Spinal cord (tissue), 9 donors: ENCODE measurements at regions not wholly inside any gene's neighbourhood (a gene's known extent, or its start where the extent isn't known, plus 50 kb on each side); places are given as distances from the start of the nearest gene placed in this dataset.

Source experiments
- DNase-seq, 6 donors: peaks; one replicate each; pipeline versions ENCODE4 v3.0.0 to v3.0.0-alpha.2; 2013 to 2015; ENCODE audit warnings: low spot score in 6 of 6, low read depth in 4 of 6
- H3K27ac ChIP-seq: one replicate; pipeline ENCODE4 v1.5.1; 2013; ENCODE audit warnings: low read depth, low read length, control low read depth
- H3K27me3 ChIP-seq: one replicate; pipeline ENCODE4 v1.6.1; 2013; ENCODE audit warnings: low read length; ENCODE audit not compliant: control insufficient read depth, insufficient read depth
- H3K36me3 ChIP-seq: one replicate; pipeline ENCODE4 v1.6.1; 2013; ENCODE audit warnings: low read length; ENCODE audit not compliant: control insufficient read depth, insufficient read depth
- H3K4me1 ChIP-seq: one replicate; pipeline ENCODE4 v1.6.1; 2013; ENCODE audit warnings: low read length; ENCODE audit not compliant: control insufficient read depth, insufficient read depth
- H3K4me3 ChIP-seq: one replicate; pipeline ENCODE4 v1.5.1; 2013; ENCODE audit warnings: low read depth, low read length, control low read depth
- H3K9me3 ChIP-seq: one replicate; pipeline ENCODE4 v1.6.1; 2013; ENCODE audit warnings: low read length; ENCODE audit not compliant: control insufficient read depth, insufficient read depth
- WGBS: methylation state at CpG from one replicate; pipeline ENCODE4 v1.1.5; 2013; ENCODE audit warnings: missing lambda C conversion rate; ENCODE audit not compliant: insufficient coverage; 5-methylcytosine and 5-hydroxymethylcytosine counted together
- donor health status: healthy.

DNA sequence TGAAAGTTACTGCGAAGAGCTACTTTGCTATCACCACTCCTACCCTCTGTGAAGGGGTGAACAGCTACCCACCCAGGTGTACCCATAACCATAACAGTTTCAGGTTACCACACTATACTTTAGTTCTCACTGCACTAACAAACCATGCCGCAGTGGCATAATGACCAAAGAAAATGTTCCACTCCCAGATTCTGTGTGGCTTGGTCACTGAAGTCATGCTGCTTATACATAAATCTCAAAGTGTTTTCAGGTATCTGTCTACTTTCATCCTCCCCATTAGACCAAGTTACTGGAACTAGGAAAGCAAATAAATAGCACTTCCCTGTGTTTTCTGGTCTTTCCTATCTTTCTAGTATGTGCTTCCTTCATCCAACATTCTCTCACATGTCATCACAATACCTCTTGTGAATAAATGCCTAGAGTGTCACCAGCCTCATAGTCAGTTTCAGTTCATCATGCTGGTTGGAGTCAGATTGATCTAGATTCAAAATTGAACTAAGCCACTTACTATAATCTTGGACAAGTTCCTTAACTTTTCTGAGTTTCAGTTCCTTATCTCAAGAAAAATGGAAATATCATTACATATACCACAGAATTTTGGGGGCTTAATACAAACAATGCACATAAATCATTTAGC is 293.6 kb downstream of the FSIP2 start:
- Histone ChIP-seq H3K4me1 (no peaks in the 10 kb centered on the region), H3K36me3 (no peaks in the 10 kb centered on the region), H3K4me3 (no peak overlapping the region), H3K9me3 (no peaks in the 10 kb centered on the region), H3K27ac (no peak overlapping the region), H3K27me3 (no peaks in the 10 kb centered on the region)
- DNase-seq = no peak
- 96% methylated on average over 2 of the region's 2 CpGs for WGBS

DNA sequence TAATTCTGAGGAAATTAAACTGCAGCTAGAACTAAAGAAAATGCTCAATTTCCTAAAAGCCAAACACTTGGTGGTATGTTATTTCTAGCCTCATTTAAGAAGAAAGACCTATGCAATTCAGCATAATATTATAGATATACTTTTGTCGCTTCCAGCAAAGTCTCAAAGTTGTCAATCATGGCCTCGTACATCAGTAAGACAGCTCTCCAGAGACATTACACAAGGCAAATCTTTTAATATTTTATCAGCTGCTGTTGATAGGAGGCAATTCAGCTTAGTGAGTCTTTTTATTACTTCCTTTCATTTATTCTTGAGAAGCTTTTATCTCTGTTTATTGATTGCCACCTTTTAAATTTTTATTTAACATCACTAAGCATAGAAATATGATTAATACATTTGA is 294.3 kb downstream of the FSIP2 start:
- H3K9me3 ChIP-seq = no peaks in the 10 kb centered on the region
- no peak overlapping the region for H3K4me3 ChIP-seq
- no peak overlapping the region for H3K27ac ChIP-seq
- DNase-seq = no peak
- no peaks in the 10 kb centered on the region for H3K27me3 ChIP-seq
- H3K36me3 ChIP-seq = no peaks in the 10 kb centered on the region
- no peaks in the 10 kb centered on the region for H3K4me1 ChIP-seq
- no CpG with 5 or more reads among the region's 2 CpGs for WGBS

DNA sequence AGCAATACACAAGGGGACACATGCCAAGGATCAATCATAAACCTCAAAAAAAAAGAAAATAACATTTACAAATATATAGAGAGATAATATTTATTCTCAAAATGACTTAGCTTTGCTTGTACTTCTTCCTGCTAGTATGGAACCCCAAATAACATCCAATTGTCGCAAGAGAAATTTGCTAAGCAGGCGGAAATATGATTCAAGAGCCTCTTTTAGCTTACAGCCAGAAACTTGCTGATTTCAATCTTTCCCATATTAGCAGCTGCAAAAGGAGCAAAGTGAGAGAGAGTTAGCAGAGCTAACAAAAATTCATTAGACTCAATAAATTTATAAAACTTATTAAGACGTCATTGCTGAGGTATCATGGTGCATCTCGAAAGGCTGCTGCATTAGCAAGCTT is 294.9 kb downstream of the FSIP2 start:
- WGBS = no CpG with 5 or more reads among the region's 4 CpGs
- H3K27me3 ChIP-seq = no peaks in the 10 kb centered on the region
- no peaks in the 10 kb centered on the region for H3K4me1 ChIP-seq
- no peak for DNase-seq
- H3K27ac ChIP-seq = no peak overlapping the region
- no peak overlapping the region for H3K4me3 ChIP-seq
- H3K36me3 ChIP-seq = no peaks in the 10 kb centered on the region
- no peaks in the 10 kb centered on the region for H3K9me3 ChIP-seq

DNA sequence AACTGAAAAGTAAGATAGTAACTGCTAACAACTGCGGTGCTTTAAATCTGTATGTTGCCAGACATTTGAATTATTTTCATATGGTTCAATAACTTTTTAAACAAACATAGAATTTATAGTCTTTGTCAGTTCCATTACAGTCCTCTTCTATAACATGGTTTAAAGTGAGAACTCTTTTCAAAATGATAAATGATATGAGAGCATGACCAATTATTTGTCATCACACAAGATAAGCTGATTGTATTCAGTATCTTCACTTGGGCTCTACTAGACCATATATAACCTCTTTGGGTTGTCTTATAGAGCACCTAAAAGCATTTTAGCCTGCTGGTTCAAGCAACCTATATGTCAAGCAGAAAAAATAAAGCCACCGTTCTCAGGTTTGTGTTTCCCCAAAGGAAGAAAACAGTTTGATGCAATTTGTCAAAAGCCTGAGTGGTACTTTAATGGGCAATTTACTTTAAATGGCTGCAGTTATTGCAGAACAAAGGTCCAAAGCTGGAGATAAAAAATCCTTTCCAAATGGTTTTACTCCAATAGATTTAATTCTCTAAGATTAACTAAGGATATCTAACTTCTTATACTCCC is 298.4 kb downstream of the FSIP2 start:
- Histone ChIP-seq H3K27ac (no peak overlapping the region), H3K9me3 (no peaks in the 10 kb centered on the region), H3K27me3 (no peaks in the 10 kb centered on the region), H3K4me1 (no peaks in the 10 kb centered on the region), H3K36me3 (no peaks in the 10 kb centered on the region), H3K4me3 (no peak overlapping the region)
- WGBS = no CpG with 5 or more reads among the region's 2 CpGs
- DNase-seq = peak in 1 of 6 donors; percentile 53

DNA sequence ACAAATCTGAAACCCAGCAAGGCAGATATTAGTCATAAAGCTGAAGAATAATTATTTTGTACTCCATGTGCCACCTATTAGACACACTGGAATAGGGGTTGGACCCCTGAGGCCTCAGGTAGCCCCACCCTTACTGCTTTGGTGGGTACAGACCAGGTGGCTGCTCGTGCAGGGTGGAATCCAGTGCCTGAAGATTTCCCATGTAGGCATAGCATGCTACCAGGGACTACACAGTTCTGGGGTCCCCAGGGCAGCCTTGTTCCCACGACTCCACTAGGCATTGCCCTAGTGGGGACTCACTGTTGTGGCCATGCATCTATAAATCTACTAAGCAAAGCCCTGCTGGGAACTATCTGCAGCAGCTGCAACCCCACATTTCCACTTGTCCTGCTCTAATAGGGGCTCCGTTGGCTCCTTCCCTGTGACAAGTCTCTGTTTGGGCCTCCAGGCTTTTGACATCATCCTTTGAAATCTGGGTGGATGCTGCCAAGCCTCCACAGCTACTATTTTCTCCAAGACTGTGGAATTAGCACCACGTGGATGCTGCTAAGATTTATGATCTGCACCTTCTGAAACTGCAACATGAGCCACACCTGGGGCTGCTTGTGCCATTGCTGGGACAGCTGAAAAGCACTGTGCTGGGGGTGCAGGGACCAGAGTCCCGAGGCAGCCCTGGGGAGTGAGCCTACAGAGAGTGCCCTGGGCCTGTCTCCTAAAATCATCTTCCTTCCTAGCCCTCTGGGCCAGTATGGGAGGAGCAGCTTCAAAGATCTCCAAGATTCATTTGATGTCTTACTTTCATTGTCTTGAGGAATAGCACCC is 303.8 kb downstream of the FSIP2 start:
- Histone ChIP-seq H3K27me3 (no peaks in the 10 kb centered on the region), H3K4me1 (no peaks in the 10 kb centered on the region), H3K27ac (no peak overlapping the region), H3K4me3 (no peak overlapping the region), H3K9me3 (no peaks in the 10 kb centered on the region), H3K36me3 (no peaks in the 10 kb centered on the region)
- 73% methylated on average over 5 of the region's 5 CpGs for WGBS
- DNase-seq = no peak

DNA sequence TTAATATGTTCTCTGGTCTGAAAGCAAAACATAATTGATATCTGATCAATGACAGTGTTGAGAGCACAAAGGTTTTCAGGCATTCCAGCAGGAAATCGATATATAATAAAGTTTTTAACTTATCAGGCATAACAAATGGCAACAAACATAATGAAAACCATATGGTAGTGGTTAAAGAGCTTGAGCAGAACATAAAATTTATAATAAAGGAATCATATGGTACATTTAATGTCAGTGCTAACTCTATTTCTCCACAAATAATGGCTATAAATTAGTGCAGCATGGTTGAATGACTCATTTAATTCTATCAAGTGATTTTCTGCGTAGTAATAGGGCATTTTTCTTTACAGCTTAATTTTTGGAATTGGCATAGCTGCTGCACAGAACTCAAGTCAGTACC is 306.2 kb downstream of the FSIP2 start:
- Histone ChIP-seq H3K36me3 (no peaks in the 10 kb centered on the region), H3K9me3 (no peaks in the 10 kb centered on the region), H3K27ac (no peak overlapping the region), H3K27me3 (no peaks in the 10 kb centered on the region), H3K4me1 (no peaks in the 10 kb centered on the region), H3K4me3 (no peak overlapping the region)
- peak in 1 of 6 donors; percentile 42 for DNase-seq
- no CpG with 5 or more reads among the region's 2 CpGs for WGBS

DNA sequence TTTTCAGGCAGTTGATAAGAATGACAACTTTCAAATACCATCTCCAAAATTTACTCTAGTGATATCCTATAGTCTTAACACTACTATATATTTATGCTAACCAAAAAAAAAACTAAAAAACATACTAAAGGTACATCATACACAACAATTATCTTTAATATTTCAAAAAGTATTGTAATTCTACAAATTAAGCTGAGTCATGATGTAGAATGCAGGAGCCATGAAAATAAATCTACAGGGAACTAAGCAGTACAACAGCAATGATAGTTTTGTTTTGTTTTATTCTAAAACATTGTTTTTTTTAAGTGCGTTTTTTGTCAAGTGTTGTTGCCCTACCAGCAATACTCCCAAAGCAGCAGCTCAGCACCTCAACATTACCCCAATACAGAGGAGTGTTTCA is 314.3 kb downstream of the FSIP2 start:
- no CpG with 5 or more reads among the region's 1 CpG for WGBS
- no peak overlapping the region for H3K4me3 ChIP-seq
- no peaks in the 10 kb centered on the region for H3K36me3 ChIP-seq
- no peaks in the 10 kb centered on the region for H3K27me3 ChIP-seq
- no peak overlapping the region for H3K27ac ChIP-seq
- no peaks in the 10 kb centered on the region for H3K4me1 ChIP-seq
- no peak for DNase-seq
- H3K9me3 ChIP-seq = no peaks in the 10 kb centered on the region

DNA sequence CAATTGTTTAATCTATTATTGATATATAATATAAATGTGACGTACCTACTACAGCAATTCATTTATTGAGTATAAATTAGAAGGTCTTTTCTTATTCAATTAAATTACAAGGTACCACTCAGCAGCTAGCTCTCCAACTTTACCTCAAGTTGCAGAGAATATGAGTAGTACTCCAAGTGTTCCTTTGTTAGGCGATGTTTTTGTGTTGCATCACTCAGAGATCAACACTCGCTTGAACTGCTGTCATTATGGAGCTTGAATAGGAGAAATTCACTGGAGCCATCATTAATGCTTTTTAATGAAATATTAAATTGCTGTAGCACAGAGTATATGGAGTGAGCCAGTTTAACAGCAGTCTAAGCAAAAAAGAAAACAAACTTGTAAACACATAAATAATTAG is 320.0 kb downstream of the FSIP2 start:
- WGBS = no CpG with 5 or more reads among the region's 3 CpGs
- Histone ChIP-seq H3K27me3 (no peaks in the 10 kb centered on the region), H3K9me3 (no peaks in the 10 kb centered on the region), H3K36me3 (no peaks in the 10 kb centered on the region), H3K4me3 (no peak overlapping the region), H3K4me1 (no peaks in the 10 kb centered on the region), H3K27ac (no peak overlapping the region)
- DNase-seq = no peak

DNA sequence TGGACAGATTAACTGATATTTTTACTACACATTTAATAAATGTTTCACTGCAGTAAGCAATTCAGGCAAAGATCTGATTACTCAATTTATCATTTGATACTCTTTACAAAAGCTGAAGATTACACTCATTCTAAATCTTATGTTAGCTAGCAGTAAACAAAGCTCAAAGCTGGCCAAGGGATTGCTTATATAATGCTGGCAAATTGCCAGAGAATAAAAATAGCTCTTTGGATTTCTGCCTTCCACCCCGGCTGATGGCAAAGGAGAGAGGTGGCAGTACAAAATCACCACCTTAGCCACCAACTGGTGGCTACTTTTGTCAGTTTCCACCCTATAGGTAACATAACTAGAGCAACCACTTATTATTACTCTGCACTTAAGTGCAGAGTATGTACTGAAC is 320.5 kb downstream of the FSIP2 start:
- Histone ChIP-seq H3K27ac (no peak overlapping the region), H3K27me3 (no peaks in the 10 kb centered on the region), H3K4me3 (no peak overlapping the region), H3K4me1 (no peaks in the 10 kb centered on the region), H3K9me3 (no peaks in the 10 kb centered on the region), H3K36me3 (no peaks in the 10 kb centered on the region)
- WGBS = no CpG with 5 or more reads among the region's 1 CpG
- peak in 2 of 6 donors; percentile 28 to 35 for DNase-seq
